Breast epithelium (tissue), 4 donors: ENCODE measurements at regions not wholly inside any gene's neighbourhood (a gene's known extent, or its start where the extent isn't known, plus 50 kb on each side); places are given as distances from the start of the nearest gene placed in this dataset.

Experiments used
- DNase-seq, 2 donors: peaks; one replicate each; pipeline ENCODE4 v3.0.0-alpha.2; 2019; ENCODE audit warnings: low spot score in 2 of 2
- H3K27ac ChIP-seq, 2 donors: fragments of 200-600 bp; sonication (generic) in 1 of 2; one replicate each; pipeline ENCODE4 v1.5.1; 2016 to 2019; ENCODE audit warnings: mild to moderate bottlenecking in 1 of 2
- H3K27me3 ChIP-seq, 2 donors: fragments of 200-600 bp; sonication (generic) in 1 of 2; one replicate each; pipeline versions ENCODE4 v1.5.1 to v1.6.0; 2017 to 2019; ENCODE audit warnings: control low read depth in 1 of 2, mild to moderate bottlenecking in 1 of 2
- H3K36me3 ChIP-seq: fragments of 200-600 bp; one replicate; pipeline ENCODE4 v1.5.1; 2019
- H3K4me1 ChIP-seq, 2 donors: fragments of 200-600 bp; sonication (generic); one replicate each; pipeline ENCODE4 v1.5.1; 2016 to 2019; ENCODE audit warnings: control low read depth in 1 of 2
- H3K4me3 ChIP-seq, 3 donors: fragments of 200-600 bp; sonication (generic); 1 replicate in 2 of 3; 2 replicates in 1 of 3; pipeline ENCODE4 v1.5.1; 2016 to 2019; ENCODE audit warnings: mild to moderate bottlenecking in 3 of 3, moderate library complexity in 2 of 3
- H3K9me3 ChIP-seq, 2 donors: fragments of 200-600 bp; sonication (generic) in 1 of 2; one replicate each; pipeline ENCODE4 v1.5.1; 2016 to 2019; ENCODE audit warnings: control low read depth in 1 of 2
- CTCF ChIP-seq, 3 donors: fragments of 450-650 bp; IDR thresholded peaks; one replicate each; pipeline ENCODE4 v1.5.1; 2016 to 2017; ENCODE audit warnings: antibody characterized with exemption in 3 of 3, mild to moderate bottlenecking in 3 of 3, moderate library complexity in 3 of 3
- POLR2A ChIP-seq: fragments of 450-650 bp; IDR thresholded peaks from one replicate; pipeline ENCODE4 v1.6.1; 2016; ENCODE audit warnings: antibody characterized with exemption, mild to moderate bottlenecking, moderate library complexity
- POLR2AphosphoS5 ChIP-seq, 3 donors: sonication (generic); formaldehyde crosslinking; IDR thresholded peaks; one replicate each; pipeline ENCODE4 v1.6.1; 2017; ENCODE audit warnings: antibody characterized with exemption in 3 of 3
- intact Hi-C: fragments of 100-400 bp; cut with DNase I; formaldehyde crosslinking; loops from one replicate; pipeline ENCODE4 v1.15.1; 2023; ENCODE audit warnings: low total_unique reads

DNA sequence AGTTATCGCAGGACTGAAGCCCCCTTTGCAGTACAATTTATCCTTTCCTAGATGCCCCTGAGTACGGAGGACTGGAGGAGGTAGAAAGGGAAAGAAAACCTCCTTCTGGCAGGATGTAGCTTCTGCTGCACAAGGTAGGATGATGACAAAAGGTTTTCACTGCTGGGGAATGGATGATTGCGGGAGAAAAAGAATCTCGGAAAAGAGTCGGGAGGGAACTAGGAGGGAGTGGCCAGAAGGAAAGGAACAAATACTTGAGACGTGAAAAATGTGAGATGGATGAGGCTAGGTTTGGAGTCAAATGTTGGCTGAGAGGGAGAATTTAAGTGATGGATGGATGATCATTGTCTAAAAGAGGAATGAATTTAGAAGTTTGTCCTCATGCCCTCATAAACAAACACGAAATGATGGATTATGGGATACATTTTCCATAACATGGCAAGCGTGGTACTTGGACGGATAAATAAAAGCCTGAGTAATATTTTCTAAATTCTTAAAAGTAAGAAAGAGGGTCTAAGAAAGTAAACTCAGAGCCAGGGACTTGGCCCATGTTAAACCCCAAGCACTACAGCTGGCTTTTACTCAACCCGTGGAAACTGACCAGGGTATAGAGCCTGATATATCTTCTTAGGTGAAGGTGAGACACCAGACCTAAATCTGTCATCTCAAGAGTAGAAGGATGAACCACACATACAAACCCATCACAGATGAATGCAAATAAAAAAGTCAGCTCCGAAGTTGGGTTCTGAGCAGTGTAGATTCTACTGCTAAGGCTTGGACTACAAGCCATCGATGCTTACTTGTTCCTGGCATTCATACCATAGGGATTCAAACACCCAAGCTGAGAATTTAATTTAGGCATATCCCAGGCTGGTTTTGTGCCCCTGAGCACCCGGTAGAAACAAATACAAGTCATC is 72.4 kb downstream of the HFE start:
- Histone ChIP-seq H3K27ac (peak overlapping the region; percentile 57 to 91), H3K4me1 (no peaks in the 10 kb centered on the region), H3K27me3 (no peaks in the 10 kb centered on the region), H3K36me3 (no peaks in the 10 kb centered on the region), H3K9me3 (no peaks in the 10 kb centered on the region), H3K4me3 (peak overlapping the region; percentile 78 to 86 (median 85))
- intact Hi-C loops: loop anchor here (2.0 to 5.0 kb wide), 2 partner anchors 83 to 129 kb away; a partner anchor contains a TSS
- TF ChIP-seq POLR2A: no peak
- no peak for TF ChIP-seq POLR2AphosphoS5 (IDR thresholded peaks at IDR 0.05)
- TF ChIP-seq CTCF (IDR thresholded peaks at IDR 0.05): no peak
- DNase-seq: no peak

DNA sequence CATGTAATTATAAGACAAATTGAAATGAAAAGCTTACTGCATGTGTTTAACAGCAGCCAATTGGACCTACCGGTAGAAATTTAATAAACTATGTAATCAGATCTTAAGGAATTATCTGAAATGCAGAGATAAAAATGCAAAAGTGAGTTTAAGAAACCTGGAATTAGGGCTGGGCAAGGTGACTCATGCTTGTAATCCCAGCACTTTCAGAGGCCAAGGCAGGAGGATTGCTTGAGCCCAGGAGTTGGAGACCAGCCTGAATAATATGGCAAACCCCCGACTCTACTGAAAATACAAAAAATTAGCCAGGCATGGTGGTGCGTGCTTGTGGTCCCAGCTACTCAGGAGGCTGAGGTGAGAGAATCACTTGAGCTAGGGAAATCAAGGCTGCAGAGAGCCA is 74.1 kb downstream of the HFE start:
- no peaks in the 10 kb centered on the region for H3K27me3 ChIP-seq
- DNase-seq: no peak
- intact Hi-C loops: no loop called here
- H3K27ac ChIP-seq: no peak overlapping the region
- no peak for TF ChIP-seq CTCF (IDR thresholded peaks at IDR 0.05)
- no peaks in the 10 kb centered on the region for H3K9me3 ChIP-seq
- no peaks in the 10 kb centered on the region for H3K36me3 ChIP-seq
- no peak overlapping the region for H3K4me3 ChIP-seq
- H3K4me1 ChIP-seq: no peaks in the 10 kb centered on the region

DNA sequence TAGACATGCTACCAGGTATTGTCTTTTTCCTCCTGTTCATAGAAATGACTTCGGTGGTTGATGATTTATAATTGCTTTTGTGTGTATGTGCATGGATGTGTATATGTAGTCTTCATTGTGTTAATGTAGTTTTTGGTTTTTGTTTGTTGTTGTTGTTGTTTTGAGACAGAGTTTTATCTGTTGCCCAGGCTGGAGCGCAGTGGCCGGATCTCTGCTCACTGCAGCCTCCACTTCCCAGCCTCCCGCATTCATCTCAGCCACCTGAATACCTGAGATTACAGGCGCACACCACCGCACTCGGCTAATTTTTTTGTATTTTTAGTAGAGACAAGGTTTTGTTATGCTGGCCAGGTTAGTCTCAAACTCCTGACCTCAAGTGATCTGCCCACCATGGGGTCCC is 75.2 kb downstream of the HFE start:
- H3K27me3 ChIP-seq: no peaks in the 10 kb centered on the region
- no peaks in the 10 kb centered on the region for H3K4me1 ChIP-seq
- no peak overlapping the region for H3K27ac ChIP-seq
- no peak for DNase-seq
- TF ChIP-seq POLR2A: no peak
- TF ChIP-seq CTCF (IDR thresholded peaks at IDR 0.05): no peak
- TF ChIP-seq POLR2AphosphoS5 (IDR thresholded peaks at IDR 0.05): no peak
- intact Hi-C loops: no loop called here
- H3K4me3 ChIP-seq: no peak overlapping the region
- no peaks in the 10 kb centered on the region for H3K36me3 ChIP-seq
- no peaks in the 10 kb centered on the region for H3K9me3 ChIP-seq

DNA sequence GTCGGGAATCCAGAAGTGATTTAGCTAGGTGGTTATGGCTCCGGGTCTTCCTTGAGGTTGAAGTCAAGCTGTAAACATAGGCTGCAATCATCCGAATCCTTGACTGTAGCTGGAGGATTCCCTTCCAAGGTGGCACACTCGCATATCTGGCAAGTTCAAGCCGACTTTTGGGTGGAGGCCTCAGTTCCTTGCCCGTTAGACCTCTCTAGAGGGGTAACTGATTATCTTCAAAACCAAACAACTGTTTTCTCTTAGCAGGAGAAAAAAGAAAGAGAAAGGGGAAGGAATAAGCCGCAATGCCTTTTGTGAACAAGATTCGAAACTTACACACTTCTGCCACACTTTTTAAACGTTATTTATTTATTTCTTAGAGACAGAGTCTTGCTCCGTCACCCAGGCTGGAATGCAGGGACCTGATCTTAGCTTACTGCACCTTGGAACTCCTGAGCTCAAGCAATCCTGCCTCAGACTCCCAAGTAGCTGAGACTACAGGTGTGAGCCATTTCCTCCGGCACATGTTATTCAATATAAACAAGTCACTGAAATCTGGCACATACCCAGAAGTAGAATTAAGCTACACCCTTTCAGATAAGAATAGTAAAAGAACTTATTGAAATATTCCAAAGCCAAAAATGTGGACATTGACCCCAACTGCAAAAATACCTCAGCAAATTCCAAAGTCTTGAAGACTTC is 76.3 kb downstream of the HFE start:
- no peak for TF ChIP-seq CTCF (IDR thresholded peaks at IDR 0.05)
- TF ChIP-seq POLR2AphosphoS5 (IDR thresholded peaks at IDR 0.05): no peak
- intact Hi-C loops: no loop called here
- no peak overlapping the region for H3K4me3 ChIP-seq

DNA sequence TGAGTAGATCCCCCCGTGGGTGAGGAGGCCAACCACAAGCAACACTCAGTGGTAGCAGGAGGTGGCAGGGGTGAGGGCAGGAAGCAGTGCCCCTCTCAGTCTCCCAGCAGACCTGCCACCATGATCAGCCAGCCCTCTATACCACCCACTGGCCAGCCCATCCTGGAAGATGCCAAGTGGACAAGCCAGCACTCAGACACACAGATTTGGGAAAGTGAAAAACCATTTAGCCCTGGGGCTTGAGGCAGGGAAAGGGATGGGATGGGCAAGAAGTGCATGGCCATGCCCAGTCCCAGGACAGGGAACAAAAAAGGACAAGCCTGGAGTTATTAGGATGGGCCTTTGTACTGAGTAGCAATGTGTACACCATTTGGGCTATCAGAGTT is 76.9 kb downstream of the HFE start:
- no peak for DNase-seq
- H3K9me3 ChIP-seq: no peaks in the 10 kb centered on the region
- no peak overlapping the region for H3K27ac ChIP-seq
- intact Hi-C loops: no loop called here
- no peaks in the 10 kb centered on the region for H3K27me3 ChIP-seq
- no peak overlapping the region for H3K4me3 ChIP-seq
- no peaks in the 10 kb centered on the region for H3K36me3 ChIP-seq
- TF ChIP-seq POLR2A (no peak), CTCF (IDR thresholded peaks at IDR 0.05) (no peak), POLR2AphosphoS5 (IDR thresholded peaks at IDR 0.05) (no peak)
- H3K4me1 ChIP-seq: no peaks in the 10 kb centered on the region

More for the DNA sequence above, 76.3 kb downstream of the HFE start:
- Histone ChIP-seq H3K27ac (no peak overlapping the region), H3K4me1 (no peaks in the 10 kb centered on the region), H3K27me3 (no peaks in the 10 kb centered on the region), H3K36me3 (no peaks in the 10 kb centered on the region), H3K9me3 (no peaks in the 10 kb centered on the region)
- no peak for DNase-seq
